ENCODE measurements at regions not wholly inside any gene's neighbourhood (a gene's known extent, or its start where the extent isn't known, plus 50 kb on each side); places are given as distances from the start of the nearest gene placed in this dataset.

DNA sequence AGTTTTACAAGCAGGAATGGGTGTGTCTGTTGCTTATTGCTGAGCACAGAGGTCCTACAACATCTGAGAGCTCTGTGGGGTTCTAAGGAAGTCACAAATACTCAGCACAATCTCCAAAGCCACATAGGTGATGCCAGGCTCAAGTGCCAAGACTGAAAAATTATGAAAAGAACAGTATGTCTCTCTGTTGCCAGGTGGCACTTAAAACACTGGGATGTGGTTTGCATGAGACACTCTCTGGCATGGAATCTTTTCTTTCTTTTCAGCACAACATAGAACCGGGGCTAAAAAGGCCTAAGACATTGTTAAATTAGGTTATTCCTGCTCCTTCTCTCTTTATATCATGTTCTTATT, 127.3 kb upstream of the PRICKLE2 start:
- DNase-seq: peak; percentile 51

DNA sequence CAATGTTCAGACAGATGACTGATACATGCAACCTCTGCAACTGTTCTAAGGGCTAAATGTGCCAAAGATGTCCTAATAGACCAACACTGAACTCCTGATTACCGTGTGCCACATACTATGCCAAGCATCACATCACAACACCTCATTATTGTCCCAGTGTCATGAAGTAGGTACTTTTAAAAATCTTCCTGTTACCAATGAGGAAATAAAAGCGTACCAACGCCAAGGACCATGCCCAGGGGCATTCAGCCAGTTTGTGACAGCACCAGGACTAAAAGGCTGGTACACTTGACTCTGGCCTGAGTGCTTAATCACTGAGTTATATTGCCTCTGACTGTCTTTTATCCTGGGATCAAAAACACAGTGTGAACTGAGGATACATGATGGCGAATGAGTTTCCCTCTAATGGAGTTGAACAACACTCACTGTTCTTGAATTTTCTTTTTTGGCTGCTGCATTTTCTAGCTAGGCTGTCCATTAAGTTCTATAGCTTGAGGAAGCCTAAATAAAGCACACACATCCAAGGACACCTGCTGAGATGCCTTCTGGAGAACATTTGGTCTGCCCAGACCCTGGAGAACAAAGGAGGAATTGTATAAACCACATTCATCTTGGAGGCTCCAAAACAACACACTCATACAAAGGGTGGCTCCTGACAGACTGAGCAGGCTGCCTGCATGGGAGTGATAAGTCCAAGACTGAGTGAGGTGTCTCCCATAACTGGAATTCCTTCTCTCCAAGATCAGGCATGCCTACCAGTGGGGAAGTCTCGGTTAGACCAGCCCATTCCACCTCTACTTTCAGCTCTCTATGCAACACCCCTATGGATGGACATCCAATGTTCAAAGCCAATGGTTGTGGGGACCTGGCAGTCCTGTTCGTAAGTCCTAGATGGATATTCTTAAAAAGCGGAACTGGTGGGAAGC, 126.7 kb upstream of the PRICKLE2 start:
- DNase-seq: peak; percentile 87

DNA sequence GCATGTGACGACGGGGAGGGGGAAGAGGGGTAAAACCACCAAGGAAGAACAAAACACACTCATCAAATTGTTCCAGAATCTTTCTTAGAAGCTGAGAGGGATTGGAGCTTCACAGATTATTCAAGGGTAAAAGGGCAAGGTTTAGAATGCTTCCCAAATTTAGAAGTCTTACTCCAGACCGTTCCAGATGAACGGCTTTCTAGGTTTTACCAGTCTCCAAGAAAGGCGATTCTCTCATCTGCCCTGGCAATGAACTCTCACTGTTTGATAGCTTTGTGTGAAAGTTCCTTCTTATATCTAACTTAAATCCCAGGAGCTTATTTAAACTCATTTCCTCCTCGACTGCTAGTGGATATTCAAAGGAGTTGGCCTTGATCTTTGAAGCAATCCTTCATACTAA, 124.3 kb upstream of the PRICKLE2 start:
- no peak for DNase-seq

DNA sequence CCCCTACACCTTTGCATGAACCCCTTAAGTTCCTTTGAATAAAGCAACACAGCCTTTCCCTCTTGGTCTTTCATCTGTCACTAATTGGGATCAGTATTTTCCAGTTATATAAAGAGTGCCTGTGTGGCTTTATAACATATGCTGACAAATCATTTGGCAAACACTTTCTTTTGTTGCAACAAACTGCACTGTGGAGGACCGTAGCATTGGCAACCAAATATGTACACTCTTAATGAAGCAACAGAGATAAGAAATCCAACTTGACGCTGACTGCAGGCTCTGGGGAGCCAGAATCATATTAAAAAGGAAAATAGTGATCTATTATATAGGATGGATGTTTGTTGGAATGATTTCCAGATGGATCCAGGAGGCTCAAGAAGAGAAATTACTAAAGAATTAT, 120.1 kb upstream of the PRICKLE2 start:
- DNase-seq: peak; percentile 10

DNA sequence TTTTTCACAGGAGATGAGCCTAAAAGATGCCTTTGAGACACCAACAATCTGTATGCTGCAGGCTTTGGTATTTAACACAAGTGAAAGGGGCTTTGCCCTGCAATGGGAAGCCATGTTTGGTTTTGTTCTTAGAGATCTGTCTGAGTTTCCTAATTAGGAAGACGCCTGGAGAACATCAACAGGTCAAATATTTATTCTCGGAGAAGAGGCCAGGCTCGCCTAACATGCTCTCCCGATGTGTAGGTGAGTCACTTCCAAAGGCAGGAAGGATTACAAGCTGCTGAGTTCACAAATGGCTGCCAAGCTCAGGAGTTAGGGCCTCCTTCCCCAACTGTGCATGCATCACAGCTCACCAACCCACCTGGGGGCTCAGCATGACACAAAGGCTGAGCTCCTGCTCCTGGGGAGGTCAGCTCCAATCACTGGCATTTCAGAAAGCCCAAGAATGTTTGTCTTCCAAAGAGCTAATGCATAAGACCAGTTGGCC, 119.5 kb upstream of the PRICKLE2 start:
- DNase-seq: peak; percentile 42

DNA sequence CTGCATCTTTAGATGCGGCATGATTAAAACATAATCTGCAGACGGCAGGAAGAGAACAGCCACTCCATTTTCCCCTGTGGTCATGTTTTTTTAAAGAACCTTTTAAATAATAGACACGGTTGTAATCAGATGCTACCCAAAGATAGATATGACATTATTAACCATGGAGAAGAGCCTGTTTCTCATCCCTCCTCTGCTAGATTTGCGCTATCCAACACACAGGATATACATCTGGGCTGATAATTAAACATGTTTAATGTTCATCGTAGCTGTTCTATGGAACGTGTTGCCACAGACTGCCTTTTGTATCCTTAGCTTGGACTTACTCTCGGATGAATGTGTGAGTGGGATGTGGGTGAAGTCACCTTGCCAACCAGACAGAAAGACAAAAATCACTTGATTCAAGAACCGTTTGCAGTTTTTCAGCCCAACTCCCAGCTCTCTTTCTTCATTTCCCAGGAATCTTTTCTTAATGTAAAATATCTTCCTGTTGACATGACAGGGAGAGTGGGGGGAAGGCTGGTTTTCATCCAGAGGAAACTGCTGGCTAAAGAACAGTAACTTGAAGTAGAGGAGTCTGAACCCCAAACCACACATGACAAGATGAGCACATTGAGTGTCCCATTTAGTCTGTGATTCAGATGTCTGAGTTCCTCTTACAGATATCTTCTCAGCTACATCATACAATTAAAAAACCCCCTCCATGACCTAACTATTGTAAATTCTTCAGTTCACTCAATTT, 118.6 kb upstream of the PRICKLE2 start:
- DNase-seq: no peak

DNA sequence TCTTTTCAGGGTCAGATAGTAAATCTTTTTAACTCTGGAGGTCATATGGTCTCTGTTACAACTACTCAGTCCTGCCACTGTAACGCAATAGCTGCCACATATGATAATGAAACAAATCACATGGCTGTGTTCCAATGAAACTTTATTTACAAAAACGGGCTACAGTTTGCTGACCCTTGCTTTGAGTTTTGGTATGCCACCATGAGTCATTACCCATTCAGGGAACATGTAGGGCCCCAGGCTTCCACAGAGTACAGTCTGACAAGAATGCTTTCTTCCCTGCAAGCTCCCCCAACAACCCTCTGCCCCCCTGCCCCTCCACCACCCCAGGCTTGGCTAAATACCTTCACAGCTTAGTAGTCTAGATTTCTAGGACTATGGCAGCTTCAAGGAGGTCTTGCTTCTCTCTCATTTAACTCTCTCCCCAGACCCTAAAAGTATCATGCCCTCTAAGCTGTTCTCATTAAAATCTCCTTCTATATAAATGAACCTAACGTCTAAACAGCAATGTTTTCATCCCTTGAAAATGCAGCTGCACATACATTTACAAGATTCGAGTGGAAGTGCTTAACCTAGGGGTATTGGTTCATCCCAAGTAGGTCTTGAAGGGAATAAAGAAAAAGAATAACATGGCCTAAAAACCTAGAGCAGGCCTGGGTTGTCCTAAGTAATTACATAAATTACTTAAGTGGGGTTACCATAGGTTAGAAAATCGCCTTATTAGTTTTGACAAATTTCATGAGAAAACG, 117.8 kb upstream of the PRICKLE2 start:
- peak; percentile 10 for DNase-seq

DNA sequence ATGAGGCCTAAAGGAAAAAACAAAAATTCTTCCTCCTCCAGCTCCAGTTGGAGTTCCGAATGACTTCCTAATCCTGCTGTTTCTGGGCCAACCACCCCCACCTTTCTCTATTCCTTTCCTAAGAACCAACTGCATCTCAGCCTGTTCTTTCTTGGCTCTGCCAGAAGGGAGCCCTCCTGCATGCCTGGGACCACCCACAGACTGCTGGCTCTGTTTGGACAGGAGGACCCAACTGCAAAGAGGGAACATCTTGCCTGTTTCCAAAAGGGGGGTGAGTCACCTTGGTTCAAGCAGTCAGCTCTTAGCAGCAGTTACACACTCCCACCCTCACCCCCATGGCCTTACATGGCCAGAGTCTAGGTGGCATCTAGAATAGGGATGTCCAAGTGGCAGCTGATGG, 116.0 kb upstream of the PRICKLE2 start:
- DNase-seq: no peak

DNA sequence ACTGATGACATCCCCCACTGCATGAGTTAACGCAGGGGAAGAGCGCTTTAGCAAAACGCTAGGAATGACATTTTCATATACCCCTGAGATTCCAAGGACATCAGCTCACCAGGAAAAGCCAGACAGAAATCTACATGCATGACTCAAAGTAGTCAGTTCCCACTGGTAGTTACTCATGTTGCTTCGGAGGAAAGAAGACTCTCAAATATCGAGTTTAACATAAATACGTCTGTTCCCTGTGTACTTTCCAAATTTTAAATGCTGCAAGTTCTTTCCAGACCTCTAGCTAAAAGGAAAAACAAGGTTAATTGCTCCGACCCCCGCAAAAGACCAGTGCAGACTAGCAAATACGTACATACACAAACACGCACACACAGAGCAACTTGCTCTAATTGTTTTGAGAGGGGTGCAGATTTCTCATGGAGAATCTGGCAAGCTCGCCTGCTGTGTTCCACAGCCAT, 115.4 kb upstream of the PRICKLE2 start:
- no peak for DNase-seq

DNA sequence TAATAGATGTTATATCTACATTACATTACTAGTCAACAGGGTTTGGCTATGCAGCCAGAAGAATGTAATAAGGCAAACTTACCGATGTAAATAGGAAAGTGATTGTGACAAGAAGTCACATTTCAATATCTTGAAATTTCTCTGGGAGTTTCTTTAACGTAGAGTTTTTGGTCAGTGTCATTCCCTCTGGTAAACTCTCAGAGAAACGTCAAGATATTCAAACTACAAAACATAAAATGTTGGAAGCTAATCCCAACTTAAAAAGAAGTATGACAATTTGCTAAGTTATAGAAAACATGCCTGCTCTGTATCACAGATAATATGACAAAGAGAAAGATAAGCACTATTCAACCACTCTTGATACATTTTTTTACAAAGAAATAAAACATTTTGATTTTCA, 111.2 kb upstream of the PRICKLE2 start:
- DNase-seq: no peak

DNA sequence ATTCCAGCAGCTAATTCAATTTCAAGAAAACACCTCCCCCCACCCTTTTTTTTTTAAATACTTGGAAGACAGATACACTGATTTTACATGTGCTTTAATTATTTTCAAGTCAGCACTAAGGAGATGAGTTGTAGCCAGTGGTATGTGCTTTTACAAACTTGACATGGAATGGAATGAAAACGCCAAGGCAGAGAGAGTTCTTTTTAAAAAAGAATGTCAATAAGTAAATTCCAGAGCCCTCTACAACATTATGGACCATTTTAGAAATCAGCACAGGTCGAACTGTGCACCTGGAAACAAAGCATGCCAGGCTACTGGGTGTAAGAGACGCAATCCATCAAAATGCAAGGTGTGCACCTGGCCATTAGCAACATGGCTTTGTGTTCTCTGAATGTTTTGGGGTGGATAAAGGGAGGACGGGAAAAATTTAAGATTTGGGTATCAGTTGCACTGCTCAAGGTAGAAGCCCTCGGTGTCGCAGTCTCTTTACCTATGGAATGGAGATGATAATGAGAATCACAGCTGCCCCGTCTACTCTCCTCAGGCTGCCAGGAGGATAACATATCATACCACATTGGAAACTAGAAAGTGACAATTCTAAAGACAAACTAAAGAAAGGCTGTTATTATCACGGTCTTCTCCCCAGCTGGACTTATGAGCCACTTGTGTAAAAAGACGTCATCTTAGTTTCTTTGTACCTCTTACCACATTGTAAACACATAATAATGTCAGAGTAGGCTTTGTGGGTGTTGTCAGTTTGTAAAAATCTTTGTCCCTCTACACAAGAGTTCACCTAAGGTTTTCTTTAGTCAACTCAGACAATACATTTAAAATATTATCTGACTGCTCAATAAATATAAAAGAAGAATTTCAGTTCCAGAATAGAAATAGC, 107.4 kb upstream of the PRICKLE2 start:
- peak; percentile 30 for DNase-seq

DNA sequence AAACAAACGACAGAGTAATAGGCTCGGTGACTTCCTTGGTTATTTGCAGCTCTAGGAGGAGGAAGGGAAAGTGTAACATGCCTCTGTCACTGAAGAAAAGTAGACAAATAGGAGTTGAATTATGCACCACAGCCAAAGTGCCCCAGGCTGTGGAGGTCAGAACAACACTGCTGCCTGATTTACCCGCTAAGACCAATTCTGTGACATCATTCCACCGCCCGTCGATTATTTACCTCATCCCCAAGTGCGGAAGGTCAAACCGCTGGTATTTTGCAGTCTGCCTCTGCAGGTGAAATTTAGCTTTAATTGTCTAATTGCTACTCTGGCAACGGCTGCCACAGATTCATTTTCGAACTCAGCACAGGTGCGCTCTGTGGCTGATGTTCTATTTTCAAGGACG, 106.3 kb upstream of the PRICKLE2 start:
- peak; percentile 97 for DNase-seq

DNA sequence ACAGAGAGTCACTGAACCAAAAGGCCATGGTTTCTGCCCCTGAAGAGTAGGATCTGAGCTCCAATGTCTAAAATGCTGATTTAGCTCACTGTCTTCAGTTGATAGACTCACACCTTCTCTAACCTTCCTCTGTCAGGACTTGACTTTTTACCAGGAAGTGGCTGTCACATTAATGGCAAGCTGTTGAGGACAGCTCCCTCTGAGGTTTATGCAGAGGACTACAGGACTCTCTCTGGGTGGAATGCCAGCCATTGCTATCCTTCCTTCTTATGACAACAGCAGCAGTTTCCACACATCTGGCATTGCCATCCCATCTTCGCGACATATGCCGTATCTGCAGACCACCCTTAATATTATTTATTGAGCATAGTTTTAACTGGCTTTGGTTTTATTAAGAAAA, 103.8 kb upstream of the PRICKLE2 start:
- DNase-seq: peak; percentile 59

DNA sequence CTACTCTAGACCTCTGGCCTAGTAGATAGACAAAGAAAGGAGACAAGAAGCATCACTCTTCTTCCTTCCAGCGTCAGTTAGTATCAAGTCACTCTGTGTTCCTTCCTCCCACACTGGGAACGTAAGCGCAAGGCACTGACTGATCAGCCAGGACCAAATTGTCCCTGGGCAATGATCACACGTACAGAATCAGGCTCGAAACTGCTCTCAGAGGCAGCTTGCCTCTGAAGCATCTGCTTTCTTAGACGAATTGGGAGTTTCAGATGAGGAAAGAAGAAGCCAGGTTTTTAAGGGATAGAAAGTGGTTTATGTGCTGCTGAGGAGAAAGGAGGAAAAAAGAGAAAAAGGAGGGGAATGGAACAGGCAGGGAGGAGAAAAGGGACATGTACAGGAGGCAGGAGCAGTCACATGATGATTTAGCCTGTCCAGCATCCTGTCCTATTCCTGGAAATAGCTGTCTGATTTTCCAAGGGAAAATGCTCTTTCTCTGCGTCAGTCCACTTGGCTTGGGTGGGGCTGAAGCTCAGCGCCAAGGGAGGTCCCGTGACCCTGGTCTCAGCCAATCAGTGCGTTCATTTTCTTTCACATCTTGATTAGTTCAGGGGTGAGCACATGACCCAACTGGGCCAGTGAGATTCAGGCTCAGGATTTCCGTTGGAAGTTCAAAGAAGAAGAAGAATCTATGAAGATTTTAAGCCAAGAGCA, 102.0 kb upstream of the PRICKLE2 start:
- no peak for DNase-seq

DNA sequence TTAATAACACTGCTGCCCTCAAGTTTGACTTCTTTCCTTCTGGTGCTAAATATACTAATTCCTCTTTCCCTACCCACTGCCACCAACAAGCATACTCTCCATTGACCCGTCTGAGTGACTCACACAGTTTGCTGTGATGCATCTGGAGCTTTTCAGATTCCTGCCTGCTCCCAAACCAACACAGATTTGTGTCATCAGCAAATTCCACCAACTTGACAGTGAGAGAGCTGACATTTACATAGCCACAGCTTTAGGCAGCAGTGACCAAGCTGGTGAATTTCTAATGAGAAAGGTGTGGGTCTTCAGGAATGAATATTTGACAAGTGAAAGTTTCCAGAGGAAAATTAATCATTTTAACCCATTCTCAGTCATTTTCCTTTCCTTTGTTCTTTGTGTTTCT, 96.5 kb upstream of the PRICKLE2 start:
- DNase-seq: no peak

DNA sequence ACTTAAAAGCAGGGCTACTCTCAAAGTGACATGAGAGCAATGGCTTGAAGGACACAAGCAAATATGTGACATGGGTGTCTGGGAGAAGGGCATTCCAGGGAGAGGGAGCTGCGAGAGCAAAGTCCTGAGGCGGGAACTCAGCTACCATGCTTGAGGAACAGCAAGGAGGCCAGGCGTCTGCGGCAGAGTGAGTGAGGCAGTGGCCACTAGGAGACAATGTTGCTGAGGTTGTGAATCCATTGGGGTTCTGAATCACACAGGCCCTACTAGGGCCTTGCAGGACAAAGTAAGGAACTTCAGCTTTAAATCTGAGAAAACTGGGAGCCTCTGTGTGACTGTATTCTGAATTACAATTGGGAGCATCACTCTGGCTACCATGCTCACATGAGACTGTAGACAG, 94.1 kb upstream of the PRICKLE2 start:
- no peak for DNase-seq

DNA sequence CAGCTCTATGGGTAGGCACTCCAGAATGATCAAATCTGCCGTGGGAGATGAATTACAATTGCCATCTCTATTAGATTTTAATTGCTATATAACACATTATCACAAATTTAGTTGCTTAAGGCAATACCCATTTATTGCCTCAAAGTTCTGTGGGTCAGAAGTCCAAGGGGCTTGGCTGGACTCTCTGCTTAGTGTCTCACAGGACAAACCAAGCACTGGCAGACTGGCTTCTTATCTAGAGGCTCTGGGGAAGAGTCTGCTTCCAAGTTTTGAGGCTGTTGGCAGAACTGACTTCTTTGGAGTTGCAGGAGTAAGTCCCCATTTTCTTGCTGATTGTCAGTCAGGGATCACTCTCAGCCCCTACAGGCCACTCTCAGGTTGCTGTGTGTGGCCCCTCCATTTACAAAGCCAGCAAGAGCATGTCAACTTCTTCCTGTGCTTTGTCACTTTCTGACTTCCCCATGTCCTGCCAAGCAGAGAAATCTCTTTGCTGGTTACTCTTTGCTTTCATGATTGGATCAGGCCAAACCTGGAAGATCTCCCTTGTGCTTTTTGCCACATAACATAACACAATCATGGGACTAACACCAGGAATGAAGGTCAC, 93.5 kb upstream of the PRICKLE2 start:
- no peak for DNase-seq

DNA sequence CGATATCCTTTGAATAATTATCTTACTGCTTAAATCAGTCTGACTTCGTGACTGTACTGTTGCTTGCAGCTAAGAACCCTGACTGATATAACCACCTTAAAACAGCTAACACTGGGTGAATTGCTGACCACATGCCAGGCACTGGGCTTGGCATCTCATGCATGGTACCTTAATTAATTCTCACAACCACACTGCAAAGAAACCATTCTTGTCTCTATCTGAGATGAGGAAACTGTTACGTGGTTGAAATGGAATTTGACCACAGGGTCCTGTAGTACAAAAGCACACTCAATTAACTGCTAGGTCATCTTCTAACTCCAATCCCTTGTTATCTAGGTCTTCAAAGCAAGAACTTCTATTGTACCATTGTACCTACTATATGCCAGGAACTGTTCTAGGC, 92.7 kb upstream of the PRICKLE2 start:
- DNase-seq: no peak

DNA sequence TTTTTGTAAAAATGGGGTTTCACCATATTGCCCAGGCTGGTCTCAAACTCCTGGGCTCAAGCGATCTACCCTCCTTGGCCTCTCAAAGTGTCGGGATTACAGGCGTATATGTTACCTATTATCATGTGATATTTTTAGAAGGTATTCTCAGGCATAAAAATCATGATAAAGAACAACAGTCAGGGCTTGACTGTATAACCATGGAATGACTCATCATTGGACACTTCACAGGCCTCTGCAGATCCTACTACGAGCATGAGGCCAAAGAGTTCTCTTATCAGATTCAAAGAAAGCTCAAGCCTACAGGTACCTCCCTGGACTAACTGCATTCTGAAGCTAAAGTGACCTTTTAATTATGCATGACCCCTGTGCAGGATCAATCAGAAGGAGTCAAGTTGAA, 91.7 kb upstream of the PRICKLE2 start:
- no peak for DNase-seq

DNA sequence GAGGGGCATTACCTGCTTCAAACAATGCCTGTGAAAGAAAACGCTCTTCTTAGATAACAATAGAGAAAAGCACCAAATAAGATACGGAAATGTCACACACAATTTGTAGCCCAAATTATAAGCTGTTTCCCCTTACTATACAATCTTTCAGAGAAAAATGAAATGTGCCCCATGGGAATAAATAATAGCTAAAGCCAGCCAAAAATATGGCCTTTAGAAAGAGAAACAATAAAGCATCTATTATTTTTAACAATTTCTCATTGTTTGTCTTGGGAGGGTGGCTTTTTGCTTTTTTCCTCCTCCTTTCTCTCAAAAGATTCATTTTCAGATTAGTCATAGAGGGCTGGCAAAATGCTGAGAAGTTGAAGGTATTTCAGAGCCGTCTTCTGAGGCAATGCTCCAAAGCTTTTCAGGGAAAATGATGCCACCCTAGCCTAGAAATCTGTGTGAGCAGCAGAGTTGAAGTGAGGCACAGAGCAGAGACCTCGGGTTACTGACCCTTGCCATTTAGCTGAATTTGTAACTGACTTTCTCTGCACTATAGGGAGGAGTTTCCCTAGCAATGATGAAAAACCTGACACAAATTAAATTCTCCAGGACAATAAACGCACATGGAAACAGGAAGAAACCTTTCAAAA, 86.3 kb upstream of the PRICKLE2 start:
- peak; percentile 8 for DNase-seq

DNA sequence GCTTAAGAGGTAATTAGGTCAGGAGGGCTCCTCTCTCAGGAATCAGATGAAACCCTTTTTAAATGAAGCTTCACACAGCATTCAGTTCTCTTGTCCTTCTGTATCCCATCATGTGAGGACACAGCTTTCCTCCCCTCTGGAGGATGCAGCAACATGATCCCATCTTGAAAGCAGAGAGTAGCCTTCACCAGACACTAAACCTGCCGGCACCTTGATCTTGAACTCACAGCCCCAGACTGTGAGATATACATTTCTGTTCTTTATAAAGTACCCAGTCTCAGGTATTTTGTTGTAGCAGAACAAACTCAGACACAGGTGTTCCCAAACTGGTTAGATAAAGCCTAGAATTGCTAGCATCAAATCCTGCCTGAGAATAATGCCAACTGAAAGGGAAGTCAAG, 83.7 kb upstream of the PRICKLE2 start:
- no peak for DNase-seq
